DLD1 (cell line): ENCODE measurements at regions not wholly inside any gene's neighbourhood (a gene's known extent, or its start where the extent isn't known, plus 50 kb on each side); places are given as distances from the start of the nearest gene placed in this dataset.

Source experiments
- in situ Hi-C: cut with HindIII; loops from 2 replicates; pipeline ENCODE4 v1.10.0; 2017; ENCODE audit warnings: low sequenced_read_pairs

GRCh38 chr5:61820836-61821235 is 485.2 kb upstream of the KIF2A start:
- in situ Hi-C loops = no loop called here

- in situ Hi-C loops = no loop called here
Measured at GRCh38 chr5:61821561-61821960, 484.4 kb upstream of the KIF2A start.

- in situ Hi-C loops = no loop called here
Measured at GRCh38 chr5:61822584-61822983, 483.4 kb upstream of the KIF2A start.

- in situ Hi-C loops = no loop called here
Measured at GRCh38 chr5:61823065-61823464, 482.9 kb upstream of the KIF2A start.

- in situ Hi-C loops = no loop called here
Measured at GRCh38 chr5:61823781-61824180, 482.2 kb upstream of the KIF2A start.

GRCh38 chr5:61824396-61824795 is 481.6 kb upstream of the KIF2A start:
- in situ Hi-C loops = no loop called here

- in situ Hi-C loops = no loop called here
Measured at GRCh38 chr5:61827445-61827975, 478.5 kb upstream of the KIF2A start.

- in situ Hi-C loops = no loop called here
Measured at GRCh38 chr5:61828856-61829255, 477.1 kb upstream of the KIF2A start.

- in situ Hi-C loops = no loop called here
Measured at GRCh38 chr5:61831736-61832135, 474.3 kb upstream of the KIF2A start.

GRCh38 chr5:61837788-61838187 is 468.2 kb upstream of the KIF2A start:
- in situ Hi-C loops = no loop called here

- in situ Hi-C loops = no loop called here
Measured at GRCh38 chr5:61840361-61840760, 465.6 kb upstream of the KIF2A start.

GRCh38 chr5:61842840-61843239 is 463.2 kb upstream of the KIF2A start:
- in situ Hi-C loops = no loop called here

- in situ Hi-C loops = no loop called here
Measured at GRCh38 chr5:61850696-61851095, 455.3 kb upstream of the KIF2A start.

- in situ Hi-C loops = no loop called here
Measured at GRCh38 chr5:61854531-61854930, 451.5 kb upstream of the KIF2A start.

GRCh38 chr5:61860978-61861377 is 445.0 kb upstream of the KIF2A start:
- in situ Hi-C loops = no loop called here

- in situ Hi-C loops = no loop called here
Measured at GRCh38 chr5:61866930-61867329, 439.1 kb upstream of the KIF2A start.

- in situ Hi-C loops = no loop called here
Measured at GRCh38 chr5:61869333-61869732, 436.7 kb upstream of the KIF2A start.

GRCh38 chr5:61878471-61878870 is 427.5 kb upstream of the KIF2A start:
- in situ Hi-C loops = no loop called here

GRCh38 chr5:61881821-61882487 is 424.1 kb upstream of the KIF2A start:
- in situ Hi-C loops = no loop called here

GRCh38 chr5:61882901-61883500 is 423.0 kb upstream of the KIF2A start:
- in situ Hi-C loops = no loop called here

GRCh38 chr5:61884252-61884855 is 421.7 kb upstream of the KIF2A start:
- in situ Hi-C loops = no loop called here

GRCh38 chr5:61886214-61886613 is 419.8 kb upstream of the KIF2A start:
- in situ Hi-C loops = no loop called here
